Lower lobe of right lung (tissue), 2 donors: ENCODE measurements at regions not wholly inside any gene's neighbourhood (a gene's known extent, or its start where the extent isn't known, plus 50 kb on each side); places are given as distances from the start of the nearest gene placed in this dataset.

Experiments
- ATAC-seq, 2 donors: fragments of 200-7000 bp; cut with Tn5 transposase; one replicate each; pipeline ENCODE4 v1.9.1; 2020 to 2022; ENCODE audit warnings: mild to moderate bottlenecking in 2 of 2, moderate library complexity in 2 of 2
- DNase-seq: peaks from one replicate; pipeline ENCODE4 v3.0.0-alpha.2; 2020
- H3K27ac ChIP-seq: fragments of 200-600 bp; one replicate; pipeline ENCODE4 v1.8.0; 2022
- H3K27me3 ChIP-seq: fragments of 200-600 bp; one replicate; pipeline ENCODE4 v1.8.0; 2022; ENCODE audit warnings: low read depth
- H3K36me3 ChIP-seq: fragments of 200-600 bp; one replicate; pipeline ENCODE4 v1.8.0; 2022; ENCODE audit warnings: mild to moderate bottlenecking
- H3K4me1 ChIP-seq: fragments of 200-600 bp; one replicate; pipeline ENCODE4 v1.8.0; 2022
- H3K4me3 ChIP-seq: fragments of 200-600 bp; one replicate; pipeline ENCODE4 v1.8.0; 2022; ENCODE audit warnings: mild to moderate bottlenecking
- H3K9me3 ChIP-seq: fragments of 200-600 bp; one replicate; pipeline ENCODE4 v1.8.0; 2022
- CTCF ChIP-seq: fragments of 200-600 bp; IDR thresholded peaks from one replicate; pipeline ENCODE4 v1.8.0; 2022; ENCODE audit warnings: antibody characterized with exemption, mild to moderate bottlenecking
- intact Hi-C: fragments of 100-400 bp; cut with DNase I; formaldehyde crosslinking; loops from one replicate; pipeline ENCODE4 v1.11.0; 2022
- donor health status: DM: no; HTN: yes; CAD: no; lungs with severe emphysema.

- Histone ChIP-seq H3K27me3 (peaks cover 97% of the 10 kb centered on the region), H3K4me3 (no peak overlapping the region), H3K9me3 (no peaks in the 10 kb centered on the region), H3K27ac (no peak overlapping the region), H3K36me3 (no peaks in the 10 kb centered on the region), H3K4me1 (peaks cover 20% of the 10 kb centered on the region)
- no peak for DNase-seq
- intact Hi-C loops: no loop called here
- no peak for ATAC-seq
- no peak for TF ChIP-seq CTCF
These were observed 67.2 kb upstream of the POLG start for GRCh38 chr15:89401631-89402517.

GRCh38 chr15:89400782-89401545 lies 66.3 kb upstream of the POLG start:
- Histone ChIP-seq H3K27me3 (peaks cover 92% of the 10 kb centered on the region), H3K27ac (no peak overlapping the region), H3K36me3 (no peaks in the 10 kb centered on the region), H3K4me1 (peaks cover 11% of the 10 kb centered on the region), H3K9me3 (no peaks in the 10 kb centered on the region), H3K4me3 (no peak overlapping the region)
- intact Hi-C loops: no loop called here
- no peak for TF ChIP-seq CTCF
- no peak for ATAC-seq
- no peak for DNase-seq

GRCh38 chr15:89400116-89400781 lies 65.6 kb upstream of the POLG start:
- H3K4me1 ChIP-seq: peaks cover 10% of the 10 kb centered on the region
- no peak for TF ChIP-seq CTCF
- no peaks in the 10 kb centered on the region for H3K36me3 ChIP-seq
- peak in 1 of 2 donors; percentile 6 for ATAC-seq
- DNase-seq: no peak
- intact Hi-C loops: no loop called here
- peaks cover 88% of the 10 kb centered on the region for H3K27me3 ChIP-seq
- no peaks in the 10 kb centered on the region for H3K9me3 ChIP-seq
- no peak overlapping the region for H3K27ac ChIP-seq
- peak overlapping the region; percentile 43 for H3K4me3 ChIP-seq

GRCh38 chr15:89399238-89400115 lies 64.9 kb upstream of the POLG start:
- Histone ChIP-seq H3K4me3 (peak overlapping the region; percentile 43), H3K27ac (no peak overlapping the region), H3K27me3 (peaks cover 88% of the 10 kb centered on the region), H3K36me3 (no peaks in the 10 kb centered on the region), H3K4me1 (peaks cover 10% of the 10 kb centered on the region), H3K9me3 (no peaks in the 10 kb centered on the region)
- DNase-seq (no peak), ATAC-seq (peak; percentile 29 to 41)
- peak; percentile 20 for TF ChIP-seq CTCF
- intact Hi-C loops: no loop called here

GRCh38 chr15:89398896-89399237 lies 64.2 kb upstream of the POLG start:
- H3K4me3 ChIP-seq: no peak overlapping the region
- H3K36me3 ChIP-seq: no peaks in the 10 kb centered on the region
- intact Hi-C loops: no loop called here
- no peak for ATAC-seq
- DNase-seq: no peak
- no peak for TF ChIP-seq CTCF
- H3K27ac ChIP-seq: no peak overlapping the region
- H3K4me1 ChIP-seq: peaks cover 10% of the 10 kb centered on the region
- peaks cover 87% of the 10 kb centered on the region for H3K27me3 ChIP-seq
- H3K9me3 ChIP-seq: no peaks in the 10 kb centered on the region
